OCI-LY1 (cell line): ENCODE measurements at regions not wholly inside any gene's neighbourhood (a gene's known extent, or its start where the extent isn't known, plus 50 kb on each side); places are given as distances from the start of the nearest gene placed in this dataset.

Experiments
- H2AFZ ChIP-seq: fragments of 200-600 bp; sonication (generic), shearing (Covaris generic); 2 replicates; pipeline ENCODE4 v1.6.0; 2014; ENCODE audit warnings: antibody characterized with exemption, mild to moderate bottlenecking, low read length
- H3F3A ChIP-seq: fragments of 200-600 bp; sonication (generic), shearing (Covaris generic); 2 replicates; pipeline ENCODE4 v1.6.0; 2014; ENCODE audit warnings: mild to moderate bottlenecking, antibody characterized with exemption, low read length, moderate library complexity; ENCODE audit not compliant: insufficient read depth
- H3K27ac ChIP-seq: fragments of 200-600 bp; sonication (generic); 2 replicates; pipeline ENCODE4 v1.5.1; 2014; ENCODE audit warnings: low read length, mixed run types, mild to moderate bottlenecking, low read depth; ENCODE audit not compliant: poor library complexity, severe bottlenecking
- H3K27me3 ChIP-seq: fragments of 200-600 bp; sonication (generic); 2 replicates; pipeline ENCODE4 v1.6.0; 2014; ENCODE audit warnings: antibody characterized with exemption, mild to moderate bottlenecking, low read length, moderate library complexity; ENCODE audit not compliant: insufficient read depth
- H3K36me3 ChIP-seq: fragments of 200-600 bp; sonication (generic); 2 replicates; pipeline ENCODE4 v1.6.1; 2014; ENCODE audit warnings: mild to moderate bottlenecking, antibody characterized with exemption, low read length, moderate library complexity, mixed read lengths; ENCODE audit not compliant: insufficient read depth
- H3K4me1 ChIP-seq: fragments of 200-600 bp; sonication (generic); 2 replicates; pipeline ENCODE4 v1.5.1; 2014; ENCODE audit warnings: mild to moderate bottlenecking, low read length, moderate library complexity; ENCODE audit not compliant: insufficient read depth, severe bottlenecking
- H3K4me2 ChIP-seq: fragments of 200-600 bp; sonication (generic), shearing (Covaris generic); 2 replicates; pipeline ENCODE4 v1.6.1; 2014; ENCODE audit warnings: low read length
- H3K4me3 ChIP-seq: fragments of 200-600 bp; sonication (generic); 2 replicates; pipeline ENCODE4 v1.5.1; 2014; ENCODE audit warnings: low read length, low read depth, mild to moderate bottlenecking, mixed read lengths; ENCODE audit not compliant: poor library complexity, severe bottlenecking
- H3K79me2 ChIP-seq: fragments of 200-600 bp; shearing (Covaris generic); 2 replicates; pipeline ENCODE4 v1.6.1; 2016; ENCODE audit warnings: mixed run types, low read length, mixed read lengths; ENCODE audit not compliant: insufficient read depth
- H3K9ac ChIP-seq: fragments of 200-600 bp; sonication (generic), shearing (Covaris generic); 2 replicates; pipeline ENCODE4 v1.6.1; 2014; ENCODE audit warnings: mild to moderate bottlenecking, low read length, mixed read lengths
- H3K9me2 ChIP-seq: fragments of 200-600 bp; sonication (generic), shearing (Covaris generic); 2 replicates; pipeline ENCODE4 v1.6.1; 2014; ENCODE audit warnings: low read depth, mild to moderate bottlenecking, low read length, mixed read lengths
- H3K9me3 ChIP-seq: fragments of 200-600 bp; shearing (Covaris generic); 2 replicates; pipeline ENCODE4 v1.6.1; 2014; ENCODE audit warnings: low read length, mixed read lengths
- H4K20me1 ChIP-seq: fragments of 200-600 bp; sonication (generic), shearing (Covaris generic); 2 replicates; pipeline ENCODE4 v1.6.0; 2016; ENCODE audit warnings: mild to moderate bottlenecking, low read length; ENCODE audit not compliant: insufficient read depth
- CTCF ChIP-seq: fragments of 200-600 bp; sonication (generic), shearing (Covaris generic); IDR thresholded peaks from 2 replicates; pipeline ENCODE4 v1.5.1; 2017; ENCODE audit warnings: mild to moderate bottlenecking, antibody characterized with exemption, low read length, moderate library complexity, mixed read lengths
- EZH2 ChIP-seq: fragments of 200-600 bp; sonication (generic), shearing (Covaris generic); IDR thresholded peaks from 2 replicates; pipeline ENCODE4 v1.8.0; 2017; ENCODE audit warnings: borderline replicate concordance, mixed run types, mild to moderate bottlenecking, antibody characterized with exemption, low read length, moderate library complexity, mixed read lengths

GRCh38 chr14:26377150-26377549, 220.7 kb downstream of the NOVA1 start:
- Histone ChIP-seq H3K9me3 (no peaks in the 10 kb centered on the region), H3K4me1 (no peaks in the 10 kb centered on the region), H4K20me1 (no peaks in the 10 kb centered on the region), H3K9me2 (no peaks in the 10 kb centered on the region), H3F3A (no peaks in the 10 kb centered on the region), H3K4me3 (no peak overlapping the region), H3K27ac (no peak overlapping the region), H3K27me3 (no peaks in the 10 kb centered on the region), H3K36me3 (no peaks in the 10 kb centered on the region), H3K79me2 (no peaks in the 10 kb centered on the region), H3K9ac (no peak overlapping the region), H3K4me2 (no peak overlapping the region), H2AFZ (no peak overlapping the region)
- TF ChIP-seq EZH2: no peak
- no peak for TF ChIP-seq CTCF

GRCh38 chr14:26370115-26370514, 227.7 kb downstream of the NOVA1 start:
- H2AFZ ChIP-seq: no peak overlapping the region
- no peaks in the 10 kb centered on the region for H3F3A ChIP-seq
- H3K4me3 ChIP-seq: no peak overlapping the region
- TF ChIP-seq CTCF (no peak), EZH2 (no peak)
- no peaks in the 10 kb centered on the region for H3K9me3 ChIP-seq
- H3K4me1 ChIP-seq: no peaks in the 10 kb centered on the region
- H3K27ac ChIP-seq: no peak overlapping the region
- H3K4me2 ChIP-seq: no peak overlapping the region
- no peaks in the 10 kb centered on the region for H3K27me3 ChIP-seq
- H3K9me2 ChIP-seq: no peaks in the 10 kb centered on the region
- no peaks in the 10 kb centered on the region for H3K79me2 ChIP-seq
- no peak overlapping the region for H3K9ac ChIP-seq
- no peaks in the 10 kb centered on the region for H3K36me3 ChIP-seq
- H4K20me1 ChIP-seq: no peaks in the 10 kb centered on the region

- Histone ChIP-seq H3K4me1 (no peaks in the 10 kb centered on the region), H3K27ac (no peak overlapping the region)
Measured at GRCh38 chr14:26363689-26364088, 234.1 kb downstream of the NOVA1 start.

More at GRCh38 chr14:26363689-26364088, 234.1 kb downstream of the NOVA1 start:
- H2AFZ ChIP-seq: no peak overlapping the region
- H3K9me3 ChIP-seq: no peaks in the 10 kb centered on the region
- no peak for TF ChIP-seq EZH2
- no peak for TF ChIP-seq CTCF
- no peaks in the 10 kb centered on the region for H3K79me2 ChIP-seq
- H3K9me2 ChIP-seq: no peaks in the 10 kb centered on the region
- H3K9ac ChIP-seq: no peak overlapping the region
- H3F3A ChIP-seq: no peaks in the 10 kb centered on the region
- H3K4me2 ChIP-seq: no peak overlapping the region
- H4K20me1 ChIP-seq: no peaks in the 10 kb centered on the region
- no peaks in the 10 kb centered on the region for H3K36me3 ChIP-seq
- no peaks in the 10 kb centered on the region for H3K27me3 ChIP-seq
- H3K4me3 ChIP-seq: no peak overlapping the region
